Naive thymus-derived CD4-positive, alpha-beta T cell (primary cell): ENCODE measurements at regions not wholly inside any gene's neighbourhood (a gene's known extent, or its start where the extent isn't known, plus 50 kb on each side); places are given as distances from the start of the nearest gene placed in this dataset.

Experiments
- ATAC-seq: fragments of 150-1000 bp; cut with Tn5 transposase; 2 replicates; pipeline ENCODE4 v1.10.0; 2021; ENCODE audit warnings: mild to moderate bottlenecking, moderate library complexity
- CTCF ChIA-PET: fragments of 350-600 bp; sonication (Branson Sonifier 250); formaldehyde crosslinking; loops from one replicate; lab custom pipeline; 2021; ENCODE audit warnings: antibody characterized with exemption; lab: Charles Lee
- POLR2A ChIA-PET: fragments of 350-600 bp; sonication (Branson Sonifier 250); formaldehyde crosslinking; loops from one replicate; lab custom pipeline; 2021; ENCODE audit warnings: antibody characterized with exemption, inconsistent platforms; lab: Charles Lee
- DNase-seq, 9 donors: peaks; one replicate each; pipeline versions ENCODE4 v3.0.0 to v3.0.0-alpha.2; 2020 to 2022; ENCODE audit warnings: mixed read lengths in 1 of 9
- H3K27ac ChIP-seq: one replicate; pipeline ENCODE4 v1.7.0; 2013; ENCODE audit warnings: mild to moderate bottlenecking, low read depth, low read length, moderate library complexity
- H3K27me3 ChIP-seq, 2 donors: one replicate each; pipeline ENCODE4 v1.7.0; 2013; ENCODE audit warnings: low read length in 2 of 2, mild to moderate bottlenecking in 2 of 2, moderate library complexity in 2 of 2; ENCODE audit not compliant: control insufficient read depth in 2 of 2, insufficient read depth in 2 of 2
- H3K36me3 ChIP-seq, 3 experiments: 1 replicate in 2 of 3; 2 replicates in 1 of 3; pipeline ENCODE4 v1.7.0; 2013; ENCODE audit warnings: low read length in 3 of 3, mild to moderate bottlenecking in 3 of 3, moderate library complexity in 1 of 3; ENCODE audit not compliant: insufficient read depth in 3 of 3, control insufficient read depth in 2 of 3
- H3K4me1 ChIP-seq, 2 donors: one replicate each; pipeline ENCODE4 v1.7.0; 2013; ENCODE audit warnings: low read length in 2 of 2, mild to moderate bottlenecking in 2 of 2, moderate library complexity in 1 of 2; ENCODE audit not compliant: control insufficient read depth in 2 of 2, insufficient read depth in 2 of 2
- H3K4me3 ChIP-seq: 2 replicates; pipeline ENCODE4 v1.7.0; 2013; ENCODE audit warnings: mild to moderate bottlenecking, low read length
- H3K9me3 ChIP-seq, 3 experiments: 1 replicate in 2 of 3; 2 replicates in 1 of 3; pipeline ENCODE4 v1.7.0; 2013; ENCODE audit warnings: low read length in 3 of 3; ENCODE audit not compliant: control insufficient read depth in 2 of 3
- H3K27ac Mint-ChIP-seq, 9 donors: one replicate each; pipeline ENCODE4 v1.8.0; 2020 to 2022; ENCODE audit warnings: mixed read lengths in 9 of 9, mild to moderate bottlenecking in 8 of 9, moderate library complexity in 5 of 9, inconsistent platforms in 2 of 9
- H3K27me3 Mint-ChIP-seq, 5 donors: one replicate each; pipeline ENCODE4 v1.8.0; 2021 to 2022; ENCODE audit warnings: mixed read lengths in 5 of 5, mild to moderate bottlenecking in 1 of 5
- H3K36me3 Mint-ChIP-seq, 5 donors: one replicate each; pipeline ENCODE4 v1.8.0; 2020 to 2022; ENCODE audit warnings: mixed read lengths in 5 of 5, mild to moderate bottlenecking in 3 of 5, inconsistent platforms in 1 of 5
- H3K4me1 Mint-ChIP-seq, 7 donors: one replicate each; pipeline ENCODE4 v1.8.0; 2020 to 2022; ENCODE audit warnings: mixed read lengths in 7 of 7, mild to moderate bottlenecking in 3 of 7, inconsistent platforms in 1 of 7
- H3K4me3 Mint-ChIP-seq, 10 donors: one replicate each; pipeline ENCODE4 v1.8.0; 2020 to 2022; ENCODE audit warnings: mild to moderate bottlenecking in 10 of 10, mixed read lengths in 10 of 10, moderate library complexity in 6 of 10, inconsistent platforms in 2 of 10
- H3K9me3 Mint-ChIP-seq, 11 donors: one replicate each; pipeline ENCODE4 v1.8.0; 2020 to 2022; ENCODE audit warnings: mixed read lengths in 11 of 11, mild to moderate bottlenecking in 4 of 11, inconsistent platforms in 1 of 11, moderate library complexity in 1 of 11
- intact Hi-C, 2 donors: fragments of 100-400 bp; cut with micrococcal nuclease; formaldehyde crosslinking; loops; one replicate each; pipeline ENCODE4 v1.15.1; 2023

- ChIA-PET POLR2A (no interaction called here), CTCF (no interaction called here)
- intact Hi-C loops: no loop called here
- no peak for DNase-seq
- Histone ChIP-seq H3K27ac (no peak overlapping the region), H3K4me3 (no peak overlapping the region), H3K27me3 (no peaks in the 10 kb centered on the region), H3K9me3 (no peaks in the 10 kb centered on the region), H3K36me3 (no peaks in the 10 kb centered on the region), H3K4me1 (no peaks in the 10 kb centered on the region)
- H3K36me3 Mint-ChIP-seq: no peaks in the 10 kb centered on the region
- H3K27me3 Mint-ChIP-seq: no peaks in the 10 kb centered on the region
- no peaks in the 10 kb centered on the region for H3K4me1 Mint-ChIP-seq
- H3K9me3 Mint-ChIP-seq: peaks cover 0 to 7% (median 0%) of the 10 kb centered on the region in 11 donors
- H3K27ac Mint-ChIP-seq: no peak overlapping the region
- H3K4me3 Mint-ChIP-seq: no peak overlapping the region
- no peak for ATAC-seq
These were observed 70.7 kb upstream of the ESRRG start for GRCh38 chr1:216793973-216794372.

GRCh38 chr1:216793303-216793702, 70.1 kb upstream of the ESRRG start:
- Mint-ChIP-seq H3K4me1 (no peaks in the 10 kb centered on the region), H3K36me3 (no peaks in the 10 kb centered on the region), H3K27me3 (no peaks in the 10 kb centered on the region), H3K9me3 (peaks cover 0 to 8% (median 2%) of the 10 kb centered on the region in 11 donors), H3K27ac (no peak overlapping the region), H3K4me3 (no peak overlapping the region)
- intact Hi-C loops: no loop called here
- no peaks in the 10 kb centered on the region for H3K4me1 ChIP-seq
- POLR2A ChIA-PET: no interaction called here
- DNase-seq: no peak
- no peaks in the 10 kb centered on the region for H3K36me3 ChIP-seq
- H3K4me3 ChIP-seq: no peak overlapping the region
- H3K27me3 ChIP-seq: no peaks in the 10 kb centered on the region
- no peak overlapping the region for H3K27ac ChIP-seq
- H3K9me3 ChIP-seq: no peaks in the 10 kb centered on the region
- CTCF ChIA-PET: no interaction called here
- no peak for ATAC-seq

- Histone ChIP-seq H3K4me3 (no peak overlapping the region), H3K36me3 (no peaks in the 10 kb centered on the region), H3K4me1 (no peaks in the 10 kb centered on the region), H3K27ac (no peak overlapping the region), H3K27me3 (no peaks in the 10 kb centered on the region), H3K9me3 (no peaks in the 10 kb centered on the region)
- H3K27ac Mint-ChIP-seq: no peak overlapping the region
- ChIA-PET CTCF (no interaction called here), POLR2A (no interaction called here)
- intact Hi-C loops: no loop called here
- no peak overlapping the region for H3K4me3 Mint-ChIP-seq
- H3K36me3 Mint-ChIP-seq: no peaks in the 10 kb centered on the region
- H3K27me3 Mint-ChIP-seq: no peaks in the 10 kb centered on the region
- no peak for ATAC-seq
- H3K4me1 Mint-ChIP-seq: peaks cover 0 to 1% (median 0%) of the 10 kb centered on the region in 7 donors
- peaks cover 0 to 11% (median 2%) of the 10 kb centered on the region in 11 donors for H3K9me3 Mint-ChIP-seq
- no peak for DNase-seq
These were observed 65.4 kb upstream of the ESRRG start for GRCh38 chr1:216788671-216789070.

- intact Hi-C loops: no loop called here
- Mint-ChIP-seq H3K4me1 (peaks cover 0 to 1% (median 0%) of the 10 kb centered on the region in 7 donors), H3K36me3 (no peaks in the 10 kb centered on the region), H3K4me3 (no peak overlapping the region), H3K9me3 (peaks cover 0 to 11% (median 2%) of the 10 kb centered on the region in 11 donors), H3K27ac (no peak overlapping the region), H3K27me3 (no peaks in the 10 kb centered on the region)
- CTCF ChIA-PET: no interaction called here
- Histone ChIP-seq H3K27ac (no peak overlapping the region), H3K36me3 (no peaks in the 10 kb centered on the region), H3K27me3 (no peaks in the 10 kb centered on the region), H3K4me3 (no peak overlapping the region), H3K4me1 (no peaks in the 10 kb centered on the region), H3K9me3 (no peaks in the 10 kb centered on the region)
- POLR2A ChIA-PET: no interaction called here
- no peak for DNase-seq
- no peak for ATAC-seq
These were observed 62.5 kb upstream of the ESRRG start for GRCh38 chr1:216785737-216786136.

GRCh38 chr1:216785221-216785620, 62.0 kb upstream of the ESRRG start:
- no peaks in the 10 kb centered on the region for H3K9me3 ChIP-seq
- Mint-ChIP-seq H3K36me3 (no peaks in the 10 kb centered on the region), H3K4me3 (no peak overlapping the region), H3K4me1 (peaks cover 0 to 1% (median 0%) of the 10 kb centered on the region in 7 donors), H3K9me3 (peaks cover 0 to 11% (median 2%) of the 10 kb centered on the region in 11 donors), H3K27ac (no peak overlapping the region), H3K27me3 (no peaks in the 10 kb centered on the region)
- no peaks in the 10 kb centered on the region for H3K4me1 ChIP-seq
- ATAC-seq: no peak
- no peak for DNase-seq
- H3K27ac ChIP-seq: no peak overlapping the region
- no peaks in the 10 kb centered on the region for H3K27me3 ChIP-seq
- H3K4me3 ChIP-seq: no peak overlapping the region
- intact Hi-C loops: no loop called here
- H3K36me3 ChIP-seq: no peaks in the 10 kb centered on the region
- ChIA-PET POLR2A (no interaction called here), CTCF (no interaction called here)

GRCh38 chr1:216779686-216780085, 56.5 kb upstream of the ESRRG start:
- Histone ChIP-seq H3K27ac (no peak overlapping the region), H3K4me1 (no peaks in the 10 kb centered on the region), H3K9me3 (no peaks in the 10 kb centered on the region), H3K27me3 (no peaks in the 10 kb centered on the region), H3K4me3 (no peak overlapping the region), H3K36me3 (no peaks in the 10 kb centered on the region)
- ChIA-PET CTCF (no interaction called here), POLR2A (no interaction called here)
- Mint-ChIP-seq H3K36me3 (peaks cover 0 to 4% (median 0%) of the 10 kb centered on the region in 5 donors), H3K27me3 (no peaks in the 10 kb centered on the region), H3K9me3 (peaks cover 0 to 19% (median 4%) of the 10 kb centered on the region in 11 donors), H3K27ac (no peak overlapping the region), H3K4me1 (no peaks in the 10 kb centered on the region), H3K4me3 (no peak overlapping the region)
- DNase-seq (no peak), ATAC-seq (no peak)
- intact Hi-C loops: no loop called here

GRCh38 chr1:216778737-216779136, 55.5 kb upstream of the ESRRG start:
- no peaks in the 10 kb centered on the region for H3K36me3 ChIP-seq
- Mint-ChIP-seq H3K27me3 (no peaks in the 10 kb centered on the region), H3K9me3 (peaks cover 0 to 19% (median 4%) of the 10 kb centered on the region in 11 donors), H3K36me3 (peaks cover 0 to 4% (median 0%) of the 10 kb centered on the region in 5 donors), H3K4me3 (no peak overlapping the region), H3K4me1 (no peaks in the 10 kb centered on the region), H3K27ac (no peak overlapping the region)
- POLR2A ChIA-PET: no interaction called here
- no peaks in the 10 kb centered on the region for H3K27me3 ChIP-seq
- ATAC-seq: no peak
- DNase-seq: peak in 1 of 9 donors; percentile 2
- H3K4me1 ChIP-seq: no peaks in the 10 kb centered on the region
- intact Hi-C loops: no loop called here
- CTCF ChIA-PET: no interaction called here
- no peaks in the 10 kb centered on the region for H3K9me3 ChIP-seq
- no peak overlapping the region for H3K27ac ChIP-seq
- no peak overlapping the region for H3K4me3 ChIP-seq
